ENCODE measurements at regions not wholly inside any gene's neighbourhood (a gene's known extent, or its start where the extent isn't known, plus 50 kb on each side); places are given as distances from the start of the nearest gene placed in this dataset.

DNA sequence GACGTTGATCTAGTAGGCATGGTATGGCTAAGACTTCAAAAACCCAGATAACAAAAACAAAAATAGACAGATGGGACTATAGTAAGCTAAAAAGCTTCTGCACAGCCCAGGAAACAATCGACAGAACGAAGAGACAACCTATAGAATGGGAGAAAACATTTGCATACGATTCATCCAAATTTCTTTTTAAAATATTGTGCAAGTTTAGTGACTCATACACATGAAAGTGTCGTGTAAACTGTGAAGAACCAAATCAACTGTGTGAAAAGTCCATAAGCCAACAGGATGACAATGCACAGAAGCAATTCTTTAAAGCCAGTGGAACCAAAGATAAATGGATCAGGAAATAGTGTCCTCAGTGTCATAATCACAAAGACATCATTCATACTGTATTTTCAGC is 671.1 kb downstream of the RNF144A start:
- no peak for DNase-seq (ENCODE audit: low read depth in 6 of 9, low spot score in 9 of 9)
- H3K4me1 ChIP-seq (ENCODE audit: control insufficient read depth in 2 of 2, insufficient read depth in 2 of 2, low read length in 2 of 2) = no peaks in the 10 kb centered on the region
- no peaks in the 10 kb centered on the region for H3K9me3 ChIP-seq (ENCODE audit: control insufficient read depth in 2 of 2, insufficient read depth in 1 of 2, low read length in 1 of 2)
- H3K4me3 ChIP-seq (ENCODE audit: low read length in 2 of 2) = no peak overlapping the region
- H3K27me3 ChIP-seq (ENCODE audit: control insufficient read depth in 2 of 2, insufficient read depth in 1 of 2, low read length in 1 of 2) = no peaks in the 10 kb centered on the region
- H3K36me3 ChIP-seq (ENCODE audit: control insufficient read depth in 2 of 2, insufficient read depth in 2 of 2, low read length in 1 of 2) = no peaks in the 10 kb centered on the region
- 92% methylated on average over 5 of the region's 5 CpGs for WGBS
- H3K27ac ChIP-seq (ENCODE audit: low read depth in 1 of 2, low read length in 1 of 2) = no peak overlapping the region

DNA sequence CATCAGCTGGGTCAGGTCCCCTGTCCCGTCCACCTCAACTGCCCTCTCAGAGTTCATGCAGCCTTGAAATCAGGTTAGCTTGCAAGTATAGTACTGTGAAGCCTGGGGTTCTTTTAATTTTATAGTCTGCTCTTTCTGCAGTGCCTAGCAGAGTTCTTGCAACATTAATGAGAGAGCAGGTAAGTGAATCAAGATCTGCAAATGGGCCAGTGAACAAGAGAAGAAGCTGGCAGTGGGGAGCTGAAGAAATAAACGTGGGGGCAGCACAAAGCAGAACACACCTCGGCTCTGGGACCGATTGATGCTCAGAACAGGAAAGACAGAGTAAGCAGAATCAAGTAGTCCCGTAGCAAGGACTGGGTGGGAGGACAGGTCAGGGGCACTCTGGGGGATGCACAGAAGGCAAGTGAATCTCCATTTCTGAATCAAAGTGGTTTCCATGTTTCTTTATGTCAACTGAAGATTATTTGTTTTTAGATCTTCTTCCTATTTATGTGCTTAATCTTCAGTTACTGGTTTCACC is 675.5 kb downstream of the RNF144A start:
- Histone ChIP-seq H3K4me3 (ENCODE audit: low read length in 2 of 2) (no peak overlapping the region), H3K36me3 (ENCODE audit: control insufficient read depth in 2 of 2, insufficient read depth in 2 of 2, low read length in 1 of 2) (no peaks in the 10 kb centered on the region), H3K9me3 (ENCODE audit: control insufficient read depth in 2 of 2, insufficient read depth in 1 of 2, low read length in 1 of 2) (no peaks in the 10 kb centered on the region), H3K27ac (ENCODE audit: low read depth in 1 of 2, low read length in 1 of 2) (no peak overlapping the region), H3K4me1 (ENCODE audit: control insufficient read depth in 2 of 2, insufficient read depth in 2 of 2, low read length in 2 of 2) (no peaks in the 10 kb centered on the region), H3K27me3 (ENCODE audit: control insufficient read depth in 2 of 2, insufficient read depth in 1 of 2, low read length in 1 of 2) (no peaks in the 10 kb centered on the region)
- DNase-seq (ENCODE audit: low read depth in 6 of 9, low spot score in 9 of 9) = no peak
- 80% methylated on average over 5 of the region's 5 CpGs for WGBS

- no peak overlapping the region for H3K4me3 ChIP-seq (ENCODE audit: low read length in 2 of 2)
- no peaks in the 10 kb centered on the region for H3K4me1 ChIP-seq (ENCODE audit: control insufficient read depth in 2 of 2, insufficient read depth in 2 of 2, low read length in 2 of 2)
- no peaks in the 10 kb centered on the region for H3K27me3 ChIP-seq (ENCODE audit: control insufficient read depth in 2 of 2, insufficient read depth in 1 of 2, low read length in 1 of 2)
- DNase-seq (ENCODE audit: low read depth in 6 of 9, low spot score in 9 of 9) = no peak
- no peaks in the 10 kb centered on the region for H3K9me3 ChIP-seq (ENCODE audit: control insufficient read depth in 2 of 2, insufficient read depth in 1 of 2, low read length in 1 of 2)
- no peak overlapping the region for H3K27ac ChIP-seq (ENCODE audit: low read depth in 1 of 2, low read length in 1 of 2)
- H3K36me3 ChIP-seq (ENCODE audit: control insufficient read depth in 2 of 2, insufficient read depth in 2 of 2, low read length in 1 of 2) = no peaks in the 10 kb centered on the region
These were observed 676.1 kb downstream of the RNF144A start for GRCh38 chr2:7593360-7593759.

DNA sequence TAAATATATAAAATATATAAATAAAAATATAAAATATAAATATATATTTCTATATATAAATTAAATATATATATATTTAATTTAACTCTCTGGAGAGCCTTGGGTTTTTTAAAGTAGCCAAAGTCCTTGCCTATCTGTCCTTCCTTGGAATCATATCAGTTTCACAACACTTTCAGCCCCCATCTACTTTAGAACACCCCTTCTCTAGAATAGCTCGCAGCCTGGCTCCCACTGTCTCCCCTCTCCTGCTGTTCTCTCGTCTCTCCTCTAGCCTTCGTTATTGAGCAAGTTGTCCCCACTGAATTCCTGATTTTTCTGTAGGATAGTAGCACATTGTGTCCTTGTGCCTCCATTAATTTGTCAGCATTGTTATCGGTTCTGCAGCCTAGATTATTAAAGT is 677.0 kb downstream of the RNF144A start:
- H3K27ac ChIP-seq (ENCODE audit: low read depth in 1 of 2, low read length in 1 of 2) = no peak overlapping the region
- no peak overlapping the region for H3K4me3 ChIP-seq (ENCODE audit: low read length in 2 of 2)
- H3K4me1 ChIP-seq (ENCODE audit: control insufficient read depth in 2 of 2, insufficient read depth in 2 of 2, low read length in 2 of 2) = peaks cover 0 to 4% of the 10 kb centered on the region in 2 donors
- DNase-seq (ENCODE audit: low read depth in 6 of 9, low spot score in 9 of 9) = no peak
- no peaks in the 10 kb centered on the region for H3K9me3 ChIP-seq (ENCODE audit: control insufficient read depth in 2 of 2, insufficient read depth in 1 of 2, low read length in 1 of 2)
- WGBS = 95% methylated on average over 4 of the region's 4 CpGs
- no peaks in the 10 kb centered on the region for H3K27me3 ChIP-seq (ENCODE audit: control insufficient read depth in 2 of 2, insufficient read depth in 1 of 2, low read length in 1 of 2)
- no peaks in the 10 kb centered on the region for H3K36me3 ChIP-seq (ENCODE audit: control insufficient read depth in 2 of 2, insufficient read depth in 2 of 2, low read length in 1 of 2)

DNA sequence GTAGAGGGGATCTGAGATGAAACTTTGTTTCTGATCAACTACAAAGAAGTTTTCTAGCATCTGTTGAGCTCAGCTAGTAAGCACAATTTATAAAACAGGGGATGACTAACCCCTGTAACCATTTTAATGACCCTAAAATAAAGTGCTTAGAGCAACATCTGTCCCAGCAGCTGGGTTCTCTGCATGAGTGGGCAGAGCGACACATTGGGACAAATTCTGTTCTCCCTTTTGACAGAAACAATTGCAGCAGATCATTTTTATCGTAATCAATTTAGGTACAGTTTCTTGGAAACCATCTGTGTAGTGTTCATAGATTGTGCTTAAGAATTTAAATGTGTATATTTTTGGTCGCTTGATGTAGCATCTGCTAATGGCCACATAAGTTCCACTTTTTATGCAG is 678.0 kb downstream of the RNF144A start:
- Histone ChIP-seq H3K4me1 (ENCODE audit: control insufficient read depth in 2 of 2, insufficient read depth in 2 of 2, low read length in 2 of 2) (peaks cover 5 to 14% of the 10 kb centered on the region in 2 donors), H3K27ac (ENCODE audit: low read depth in 1 of 2, low read length in 1 of 2) (no peak overlapping the region), H3K36me3 (ENCODE audit: control insufficient read depth in 2 of 2, insufficient read depth in 2 of 2, low read length in 1 of 2) (no peaks in the 10 kb centered on the region), H3K4me3 (ENCODE audit: low read length in 2 of 2) (no peak overlapping the region), H3K27me3 (ENCODE audit: control insufficient read depth in 2 of 2, insufficient read depth in 1 of 2, low read length in 1 of 2) (no peaks in the 10 kb centered on the region), H3K9me3 (ENCODE audit: control insufficient read depth in 2 of 2, insufficient read depth in 1 of 2, low read length in 1 of 2) (no peaks in the 10 kb centered on the region)
- 96% methylated on average over 3 of the region's 3 CpGs for WGBS
- no peak for DNase-seq (ENCODE audit: low read depth in 6 of 9, low spot score in 9 of 9)

DNA sequence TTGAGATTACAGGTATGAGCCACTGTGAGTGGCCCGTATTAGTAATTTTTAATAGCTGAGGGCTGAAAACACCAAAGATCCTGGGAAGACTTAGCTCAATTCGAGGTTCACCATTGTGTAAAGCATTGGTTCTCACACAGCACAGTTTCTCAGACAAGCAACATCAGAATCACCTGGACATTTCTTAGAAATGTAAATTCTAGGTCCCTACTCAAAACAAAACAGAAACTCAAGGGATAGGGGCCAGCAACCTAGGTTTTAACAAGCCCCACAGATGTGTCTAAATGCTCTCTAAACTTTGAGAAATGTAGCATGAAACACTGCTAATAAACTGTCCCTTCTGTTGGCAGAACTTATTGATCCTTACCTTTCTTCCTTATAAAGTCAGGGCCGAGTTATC is 681.2 kb downstream of the RNF144A start:
- H3K9me3 ChIP-seq (ENCODE audit: control insufficient read depth in 2 of 2, insufficient read depth in 1 of 2, low read length in 1 of 2) = no peaks in the 10 kb centered on the region
- WGBS = 96% methylated on average over 3 of the region's 3 CpGs
- DNase-seq (ENCODE audit: low read depth in 6 of 9, low spot score in 9 of 9) = no peak

DNA sequence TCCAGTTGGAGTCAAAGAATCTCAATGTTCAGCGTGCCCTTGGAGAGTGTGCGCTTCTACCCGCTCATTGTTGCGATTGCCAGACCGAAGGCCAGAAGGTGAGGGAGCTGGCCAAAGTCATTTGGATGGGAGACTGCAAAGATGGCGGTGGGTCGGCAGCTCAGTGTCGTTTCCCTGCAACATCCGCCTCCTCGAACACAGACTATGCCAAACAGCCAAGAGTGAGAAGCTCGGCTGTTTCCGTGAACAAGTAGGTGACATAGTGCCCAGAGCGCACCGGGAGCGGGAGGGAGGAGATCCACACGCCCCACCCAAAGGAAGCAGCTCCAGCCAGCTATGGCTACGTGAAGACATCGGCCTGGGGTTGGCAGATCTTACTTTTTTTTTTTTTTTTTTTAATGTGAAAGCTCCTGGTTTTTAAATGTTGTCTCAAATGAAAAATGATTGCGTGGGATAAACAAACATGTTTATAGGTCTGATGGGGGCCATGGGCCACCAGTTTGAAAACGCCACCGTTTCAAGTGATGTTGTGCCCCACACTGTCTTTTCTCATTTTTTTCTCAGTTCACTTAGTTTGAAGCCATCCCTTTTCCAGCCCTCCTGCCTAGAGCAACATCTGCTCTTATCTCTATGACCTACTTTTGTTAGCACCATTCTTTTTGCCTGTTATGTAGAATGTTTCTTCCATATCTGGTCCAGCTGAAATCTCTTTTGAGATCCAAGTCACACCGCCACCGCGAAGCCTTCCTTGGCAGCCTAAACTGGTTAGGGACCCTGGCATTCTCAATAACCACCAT is 682.4 kb downstream of the RNF144A start:
- Histone ChIP-seq H3K4me3 (ENCODE audit: low read length in 2 of 2) (no peak overlapping the region), H3K4me1 (ENCODE audit: control insufficient read depth in 2 of 2, insufficient read depth in 2 of 2, low read length in 2 of 2) (peaks cover 6 to 15% of the 10 kb centered on the region in 2 donors), H3K36me3 (ENCODE audit: control insufficient read depth in 2 of 2, insufficient read depth in 2 of 2, low read length in 1 of 2) (no peaks in the 10 kb centered on the region), H3K27ac (ENCODE audit: low read depth in 1 of 2, low read length in 1 of 2) (peak overlapping the region in 1 of 2 donors; percentile 8), H3K9me3 (ENCODE audit: control insufficient read depth in 2 of 2, insufficient read depth in 1 of 2, low read length in 1 of 2) (no peaks in the 10 kb centered on the region), H3K27me3 (ENCODE audit: control insufficient read depth in 2 of 2, insufficient read depth in 1 of 2, low read length in 1 of 2) (no peaks in the 10 kb centered on the region)
- WGBS = 98% methylated on average over 24 of the region's 24 CpGs
- peak in 3 of 9 donors; percentile 7 to 43 (median 22) for DNase-seq (ENCODE audit: low read depth in 6 of 9, low spot score in 9 of 9)

More for the DNA sequence above, 681.2 kb downstream of the RNF144A start:
- Histone ChIP-seq H3K4me1 (ENCODE audit: control insufficient read depth in 2 of 2, insufficient read depth in 2 of 2, low read length in 2 of 2) (peaks cover 6 to 15% of the 10 kb centered on the region in 2 donors), H3K36me3 (ENCODE audit: control insufficient read depth in 2 of 2, insufficient read depth in 2 of 2, low read length in 1 of 2) (no peaks in the 10 kb centered on the region), H3K4me3 (ENCODE audit: low read length in 2 of 2) (no peak overlapping the region), H3K27ac (ENCODE audit: low read depth in 1 of 2, low read length in 1 of 2) (no peak overlapping the region), H3K27me3 (ENCODE audit: control insufficient read depth in 2 of 2, insufficient read depth in 1 of 2, low read length in 1 of 2) (no peaks in the 10 kb centered on the region)

DNA sequence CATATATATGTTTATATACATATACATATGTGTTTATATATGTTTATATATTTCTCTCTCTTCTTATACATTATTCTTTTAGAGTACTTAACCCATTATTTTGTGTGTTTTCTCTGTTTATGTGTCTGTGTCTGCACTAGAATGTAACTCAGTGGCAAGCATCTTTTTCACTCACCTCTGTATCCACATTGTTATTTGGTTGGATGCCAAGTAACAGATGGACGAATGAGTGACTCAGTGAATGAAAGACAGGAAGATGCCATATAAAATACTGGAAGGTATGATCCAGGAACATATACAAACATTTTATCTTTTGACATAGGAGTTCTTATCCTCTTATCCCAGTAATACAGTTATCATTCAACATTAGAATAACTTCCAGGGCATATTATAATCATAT is 684.8 kb downstream of the RNF144A start:
- H3K4me3 ChIP-seq (ENCODE audit: low read length in 2 of 2) = no peak overlapping the region
- no peak overlapping the region for H3K27ac ChIP-seq (ENCODE audit: low read depth in 1 of 2, low read length in 1 of 2)
- WGBS = 97% methylated on average over 1 of the region's 1 CpG
- no peaks in the 10 kb centered on the region for H3K27me3 ChIP-seq (ENCODE audit: control insufficient read depth in 2 of 2, insufficient read depth in 1 of 2, low read length in 1 of 2)
- H3K4me1 ChIP-seq (ENCODE audit: control insufficient read depth in 2 of 2, insufficient read depth in 2 of 2, low read length in 2 of 2) = peaks cover 6 to 15% of the 10 kb centered on the region in 2 donors
- no peaks in the 10 kb centered on the region for H3K36me3 ChIP-seq (ENCODE audit: control insufficient read depth in 2 of 2, insufficient read depth in 2 of 2, low read length in 1 of 2)
- no peak for DNase-seq (ENCODE audit: low read depth in 6 of 9, low spot score in 9 of 9)
- H3K9me3 ChIP-seq (ENCODE audit: control insufficient read depth in 2 of 2, insufficient read depth in 1 of 2, low read length in 1 of 2) = no peaks in the 10 kb centered on the region

DNA sequence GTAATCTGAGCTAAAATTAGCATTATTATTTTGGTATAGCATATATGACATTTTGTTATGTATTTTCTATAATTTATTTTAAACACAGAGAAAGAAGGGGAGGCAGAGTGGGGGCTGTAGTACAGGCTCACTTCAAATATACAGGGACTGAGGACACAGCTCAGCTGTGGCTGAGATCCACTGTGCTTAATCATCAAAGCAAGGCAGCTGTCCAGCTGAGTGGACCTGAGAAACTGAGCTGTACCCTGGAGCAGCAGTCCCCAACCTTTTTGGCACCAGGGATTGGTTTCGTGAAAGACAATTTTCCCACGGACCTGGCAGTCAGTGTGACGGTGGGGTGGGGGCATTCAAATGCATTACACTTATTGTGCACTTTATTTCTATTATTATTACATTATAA is 687.2 kb downstream of the RNF144A start:
- WGBS = 97% methylated on average over 3 of the region's 3 CpGs
- no peaks in the 10 kb centered on the region for H3K27me3 ChIP-seq (ENCODE audit: control insufficient read depth in 2 of 2, insufficient read depth in 1 of 2, low read length in 1 of 2)
- no peak overlapping the region for H3K27ac ChIP-seq (ENCODE audit: low read depth in 1 of 2, low read length in 1 of 2)
- H3K36me3 ChIP-seq (ENCODE audit: control insufficient read depth in 2 of 2, insufficient read depth in 2 of 2, low read length in 1 of 2) = no peaks in the 10 kb centered on the region
- DNase-seq (ENCODE audit: low read depth in 6 of 9, low spot score in 9 of 9) = no peak
- peaks cover 6 to 8% of the 10 kb centered on the region in 2 donors for H3K4me1 ChIP-seq (ENCODE audit: control insufficient read depth in 2 of 2, insufficient read depth in 2 of 2, low read length in 2 of 2)
- no peaks in the 10 kb centered on the region for H3K9me3 ChIP-seq (ENCODE audit: control insufficient read depth in 2 of 2, insufficient read depth in 1 of 2, low read length in 1 of 2)
- no peak overlapping the region for H3K4me3 ChIP-seq (ENCODE audit: low read length in 2 of 2)
